WTC11 (cell line): ENCODE measurements at regions not wholly inside any gene's neighbourhood (a gene's known extent, or its start where the extent isn't known, plus 50 kb on each side); places are given as distances from the start of the nearest gene placed in this dataset.

ENCODE experiments used
- ATAC-seq: fragments of 200-7000 bp; cut with Tn5 transposase; 2 replicates; pipeline ENCODE4 v1.10.0; 2021; ENCODE audit warnings: mild to moderate bottlenecking, moderate library complexity
- CTCF ChIA-PET: fragments of 300-600 bp; sonication (Branson Sonifier 250); formaldehyde crosslinking; loops from one replicate; lab custom pipeline; 2021; ENCODE audit warnings: antibody characterized with exemption; lab: Charles Lee
- POLR2A ChIA-PET: fragments of 350-600 bp; sonication (Branson Sonifier 250); formaldehyde crosslinking; loops from one replicate; lab custom pipeline; 2021; ENCODE audit warnings: antibody characterized with exemption; lab: Charles Lee
- DNase-seq: peaks from one replicate; pipeline ENCODE4 v3.0.0; 2021; ENCODE audit warnings: low spot score
- H3K27ac Mint-ChIP-seq: 2 replicates; pipeline ENCODE4 v1.8.0; 2021; ENCODE audit warnings: mixed read lengths
- H3K27me3 Mint-ChIP-seq: 2 replicates; pipeline ENCODE4 v1.8.0; 2021; ENCODE audit warnings: low read depth, mild to moderate bottlenecking, moderate library complexity, mixed read lengths
- H3K36me3 Mint-ChIP-seq: 2 replicates; pipeline ENCODE4 v1.8.0; 2021; ENCODE audit warnings: mixed read lengths
- H3K4me1 Mint-ChIP-seq: 2 replicates; pipeline ENCODE4 v1.8.0; 2022; ENCODE audit warnings: mixed read lengths
- H3K4me3 Mint-ChIP-seq: 2 replicates; pipeline ENCODE4 v1.8.0; 2021; ENCODE audit warnings: mild to moderate bottlenecking, moderate library complexity, mixed read lengths
- H3K9me3 Mint-ChIP-seq: 2 replicates; pipeline ENCODE4 v1.8.0; 2021; ENCODE audit warnings: mixed read lengths
- ATF1 ChIP-seq: sonication (generic); formaldehyde crosslinking; IDR thresholded peaks from 2 replicates; pipeline ENCODE4 v1.8.1; 2023; ENCODE audit warnings: mild to moderate bottlenecking, moderate library complexity, missing genetic modification reagents
- EMX1 ChIP-seq: fragments of 250-450 bp; sonication (Bioruptor Pico); IDR thresholded peaks from 2 replicates; pipeline ENCODE4 v1.8.0; 2021; ENCODE audit warnings: mild to moderate bottlenecking
- ETV6 ChIP-seq: sonication (generic); formaldehyde crosslinking; IDR thresholded peaks from 2 replicates; pipeline ENCODE4 v1.8.1; 2022; ENCODE audit warnings: mild to moderate bottlenecking, missing genetic modification reagents
- GABPB1 ChIP-seq: sonication (generic); formaldehyde crosslinking; IDR thresholded peaks from 2 replicates; pipeline ENCODE4 v1.8.1; 2023; ENCODE audit warnings: mild to moderate bottlenecking, missing genetic modification reagents
- GTF2I ChIP-seq: fragments of 250-450 bp; sonication (Bioruptor Pico); conservative IDR thresholded peaks from 2 replicates; pipeline ENCODE4 v1.4.0; 2021; ENCODE audit warnings: mild to moderate bottlenecking
- NFATC4 ChIP-seq: fragments of 250-450 bp; sonication (Bioruptor Pico); IDR thresholded peaks from 2 replicates; pipeline ENCODE4 v1.9.0; 2021; ENCODE audit warnings: mild to moderate bottlenecking
- NFYB ChIP-seq: sonication (generic); formaldehyde crosslinking; conservative IDR thresholded peaks from 2 replicates; pipeline ENCODE4 v1.8.0; 2022; ENCODE audit warnings: low read depth, missing genetic modification reagents
- NR2C2 ChIP-seq: sonication (generic); formaldehyde crosslinking; IDR thresholded peaks from 2 replicates; pipeline ENCODE4 v1.8.0; 2022; ENCODE audit warnings: mild to moderate bottlenecking, missing genetic modification reagents
- OVOL2 ChIP-seq: fragments of 250-450 bp; sonication (Bioruptor Pico); IDR thresholded peaks from 2 replicates; pipeline ENCODE4 v1.9.0; 2021; ENCODE audit warnings: mild to moderate bottlenecking, borderline replicate concordance
- SMAD3 ChIP-seq: sonication (generic); formaldehyde crosslinking; IDR thresholded peaks from 2 replicates; pipeline ENCODE4 v1.8.0; 2022; ENCODE audit warnings: missing genetic modification reagents, mild to moderate bottlenecking, borderline replicate concordance
- TCF7 ChIP-seq: sonication (generic); formaldehyde crosslinking; IDR thresholded peaks from 2 replicates; pipeline ENCODE4 v1.8.0; 2022; ENCODE audit warnings: mild to moderate bottlenecking, low read depth, missing genetic modification reagents, moderate library complexity
- TEAD1 ChIP-seq: sonication (generic); formaldehyde crosslinking; IDR thresholded peaks from 2 replicates; pipeline ENCODE4 v1.8.0; 2022; ENCODE audit warnings: mild to moderate bottlenecking, missing genetic modification reagents
- TEAD4 ChIP-seq: sonication (generic); formaldehyde crosslinking; IDR thresholded peaks from 2 replicates; pipeline ENCODE4 v1.8.0; 2022; ENCODE audit warnings: mild to moderate bottlenecking, missing genetic modification reagents
- ZNF138 ChIP-seq: sonication (generic); formaldehyde crosslinking; conservative IDR thresholded peaks from 2 replicates; pipeline ENCODE4 v1.8.1; 2022; ENCODE audit warnings: mild to moderate bottlenecking, moderate library complexity, missing genetic modification reagents
- ZNF671 ChIP-seq: fragments of 250-450 bp; sonication (Bioruptor Pico); IDR thresholded peaks from 2 replicates; pipeline ENCODE4 v1.8.0; 2021; ENCODE audit warnings: mild to moderate bottlenecking
- TF ChIP-seq, protein P1 (sequence below): sonication (generic); formaldehyde crosslinking; IDR thresholded peaks from 2 replicates; pipeline ENCODE4 v1.8.0; 2022; ENCODE audit warnings: mild to moderate bottlenecking, missing genetic modification reagents
- TF ChIP-seq, protein P2 (sequence below): sonication (generic); formaldehyde crosslinking; IDR thresholded peaks from 2 replicates; pipeline ENCODE4 v1.8.0; 2022; ENCODE audit warnings: mild to moderate bottlenecking, missing genetic modification reagents
- TF ChIP-seq, protein P3 (sequence below): sonication (generic); formaldehyde crosslinking; IDR thresholded peaks from 2 replicates; pipeline ENCODE4 v1.8.0; 2022; ENCODE audit warnings: missing genetic modification reagents
- TF ChIP-seq, protein P4 (sequence below): fragments of 250-450 bp; sonication (Bioruptor Pico); IDR thresholded peaks from 2 replicates; pipeline ENCODE4 v1.9.0; 2021; ENCODE audit warnings: mild to moderate bottlenecking, borderline replicate concordance

DNA sequence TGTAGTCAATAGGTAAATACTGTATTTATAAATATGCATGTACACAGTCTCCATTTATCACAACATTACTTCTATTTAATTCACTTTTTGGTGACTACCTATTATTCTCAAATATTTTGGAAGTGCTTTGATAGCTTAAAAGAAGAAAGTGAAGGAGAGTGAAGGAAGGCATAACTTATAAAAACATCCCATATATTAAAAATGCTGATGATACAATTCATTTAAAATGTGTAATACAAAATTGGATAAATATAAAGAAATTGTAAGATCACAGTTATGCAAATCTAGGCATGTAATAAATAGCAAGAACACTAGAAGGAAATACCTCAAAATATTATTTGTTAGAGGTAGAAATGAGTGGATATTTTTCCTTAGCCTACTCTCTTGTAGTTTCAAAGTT is 111.6 kb upstream of the ADTRP start:
- CTCF ChIA-PET: no interaction called here
- no peaks in the 10 kb centered on the region for H3K36me3 Mint-ChIP-seq
- POLR2A ChIA-PET: no interaction called here
- H3K27ac Mint-ChIP-seq: no peak overlapping the region
- DNase-seq (no peak), ATAC-seq (no peak)
- H3K4me3 Mint-ChIP-seq: no peak overlapping the region
- TF ChIP-seq TEAD1 (CRISPR knock-in tag): no peak
- no peak for TF ChIP-seq OVOL2
- TF ChIP-seq, protein P1, sequence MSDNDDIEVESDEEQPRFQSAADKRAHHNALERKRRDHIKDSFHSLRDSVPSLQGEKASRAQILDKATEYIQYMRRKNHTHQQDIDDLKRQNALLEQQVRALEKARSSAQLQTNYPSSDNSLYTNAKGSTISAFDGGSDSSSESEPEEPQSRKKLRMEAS (CRISPR knock-in tag): no peak
- no peak for TF ChIP-seq NFATC4
- TF ChIP-seq, protein P2, sequence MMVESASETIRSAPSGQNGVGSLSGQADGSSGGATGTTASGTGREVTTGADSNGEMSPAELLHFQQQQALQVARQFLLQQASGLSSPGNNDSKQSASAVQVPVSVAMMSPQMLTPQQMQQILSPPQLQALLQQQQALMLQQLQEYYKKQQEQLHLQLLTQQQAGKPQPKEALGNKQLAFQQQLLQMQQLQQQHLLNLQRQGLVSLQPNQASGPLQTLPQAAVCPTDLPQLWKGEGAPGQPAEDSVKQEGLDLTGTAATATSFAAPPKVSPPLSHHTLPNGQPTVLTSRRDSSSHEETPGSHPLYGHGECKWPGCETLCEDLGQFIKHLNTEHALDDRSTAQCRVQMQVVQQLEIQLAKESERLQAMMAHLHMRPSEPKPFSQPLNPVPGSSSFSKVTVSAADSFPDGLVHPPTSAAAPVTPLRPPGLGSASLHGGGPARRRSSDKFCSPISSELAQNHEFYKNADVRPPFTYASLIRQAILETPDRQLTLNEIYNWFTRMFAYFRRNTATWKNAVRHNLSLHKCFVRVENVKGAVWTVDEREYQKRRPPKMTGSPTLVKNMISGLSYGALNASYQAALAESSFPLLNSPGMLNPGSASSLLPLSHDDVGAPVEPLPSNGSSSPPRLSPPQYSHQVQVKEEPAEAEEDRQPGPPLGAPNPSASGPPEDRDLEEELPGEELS (CRISPR knock-in tag): no peak
- TF ChIP-seq ZNF671 (CRISPR knock-in tag): no peak
- TF ChIP-seq EMX1 (CRISPR knock-in tag): no peak
- TF ChIP-seq GTF2I (CRISPR knock-in tag): no peak
- no peak for TF ChIP-seq GABPB1
- no peak for TF ChIP-seq ZNF138 (CRISPR knock-in tag)
- TF ChIP-seq, all 79 proteins: peak for 0
- H3K4me1 Mint-ChIP-seq: peaks cover 25% of the 10 kb centered on the region
- peaks cover 3% of the 10 kb centered on the region for H3K9me3 Mint-ChIP-seq
- H3K27me3 Mint-ChIP-seq: no peaks in the 10 kb centered on the region

DNA sequence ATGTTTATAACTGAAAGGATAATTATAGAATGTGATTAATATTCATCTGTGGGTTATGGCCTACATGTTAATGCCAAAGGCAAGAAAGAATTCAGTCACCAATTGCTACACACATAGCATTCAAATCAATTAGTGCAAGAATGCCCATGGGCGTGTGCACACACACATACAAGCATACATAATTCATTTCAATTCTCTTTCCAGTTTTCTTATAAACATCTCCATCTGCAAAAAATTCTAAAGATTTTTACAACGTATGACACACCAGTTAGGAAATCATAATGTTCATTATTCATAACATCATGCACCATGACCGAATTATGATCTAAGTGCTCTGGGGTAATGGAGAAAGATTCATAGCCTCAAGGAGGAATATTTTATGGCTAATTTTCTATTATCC is 111.0 kb upstream of the ADTRP start:
- H3K4me1 Mint-ChIP-seq: peaks cover 28% of the 10 kb centered on the region
- POLR2A ChIA-PET: no interaction called here
- no peaks in the 10 kb centered on the region for H3K27me3 Mint-ChIP-seq
- ATAC-seq (no peak), DNase-seq (no peak)
- TF ChIP-seq, protein P3, sequence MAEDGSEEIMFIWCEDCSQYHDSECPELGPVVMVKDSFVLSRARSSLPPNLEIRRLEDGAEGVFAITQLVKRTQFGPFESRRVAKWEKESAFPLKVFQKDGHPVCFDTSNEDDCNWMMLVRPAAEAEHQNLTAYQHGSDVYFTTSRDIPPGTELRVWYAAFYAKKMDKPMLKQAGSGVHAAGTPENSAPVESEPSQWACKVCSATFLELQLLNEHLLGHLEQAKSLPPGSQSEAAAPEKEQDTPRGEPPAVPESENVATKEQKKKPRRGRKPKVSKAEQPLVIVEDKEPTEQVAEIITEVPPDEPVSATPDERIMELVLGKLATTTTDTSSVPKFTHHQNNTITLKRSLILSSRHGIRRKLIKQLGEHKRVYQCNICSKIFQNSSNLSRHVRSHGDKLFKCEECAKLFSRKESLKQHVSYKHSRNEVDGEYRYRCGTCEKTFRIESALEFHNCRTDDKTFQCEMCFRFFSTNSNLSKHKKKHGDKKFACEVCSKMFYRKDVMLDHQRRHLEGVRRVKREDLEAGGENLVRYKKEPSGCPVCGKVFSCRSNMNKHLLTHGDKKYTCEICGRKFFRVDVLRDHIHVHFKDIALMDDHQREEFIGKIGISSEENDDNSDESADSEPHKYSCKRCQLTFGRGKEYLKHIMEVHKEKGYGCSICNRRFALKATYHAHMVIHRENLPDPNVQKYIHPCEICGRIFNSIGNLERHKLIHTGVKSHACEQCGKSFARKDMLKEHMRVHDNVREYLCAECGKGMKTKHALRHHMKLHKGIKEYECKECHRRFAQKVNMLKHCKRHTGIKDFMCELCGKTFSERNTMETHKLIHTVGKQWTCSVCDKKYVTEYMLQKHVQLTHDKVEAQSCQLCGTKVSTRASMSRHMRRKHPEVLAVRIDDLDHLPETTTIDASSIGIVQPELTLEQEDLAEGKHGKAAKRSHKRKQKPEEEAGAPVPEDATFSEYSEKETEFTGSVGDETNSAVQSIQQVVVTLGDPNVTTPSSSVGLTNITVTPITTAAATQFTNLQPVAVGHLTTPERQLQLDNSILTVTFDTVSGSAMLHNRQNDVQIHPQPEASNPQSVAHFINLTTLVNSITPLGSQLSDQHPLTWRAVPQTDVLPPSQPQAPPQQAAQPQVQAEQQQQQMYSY (CRISPR knock-in tag): no peak
- TF ChIP-seq TCF7 (CRISPR knock-in tag): no peak
- TF ChIP-seq NFYB (CRISPR knock-in tag): no peak
- TF ChIP-seq, protein P4, sequence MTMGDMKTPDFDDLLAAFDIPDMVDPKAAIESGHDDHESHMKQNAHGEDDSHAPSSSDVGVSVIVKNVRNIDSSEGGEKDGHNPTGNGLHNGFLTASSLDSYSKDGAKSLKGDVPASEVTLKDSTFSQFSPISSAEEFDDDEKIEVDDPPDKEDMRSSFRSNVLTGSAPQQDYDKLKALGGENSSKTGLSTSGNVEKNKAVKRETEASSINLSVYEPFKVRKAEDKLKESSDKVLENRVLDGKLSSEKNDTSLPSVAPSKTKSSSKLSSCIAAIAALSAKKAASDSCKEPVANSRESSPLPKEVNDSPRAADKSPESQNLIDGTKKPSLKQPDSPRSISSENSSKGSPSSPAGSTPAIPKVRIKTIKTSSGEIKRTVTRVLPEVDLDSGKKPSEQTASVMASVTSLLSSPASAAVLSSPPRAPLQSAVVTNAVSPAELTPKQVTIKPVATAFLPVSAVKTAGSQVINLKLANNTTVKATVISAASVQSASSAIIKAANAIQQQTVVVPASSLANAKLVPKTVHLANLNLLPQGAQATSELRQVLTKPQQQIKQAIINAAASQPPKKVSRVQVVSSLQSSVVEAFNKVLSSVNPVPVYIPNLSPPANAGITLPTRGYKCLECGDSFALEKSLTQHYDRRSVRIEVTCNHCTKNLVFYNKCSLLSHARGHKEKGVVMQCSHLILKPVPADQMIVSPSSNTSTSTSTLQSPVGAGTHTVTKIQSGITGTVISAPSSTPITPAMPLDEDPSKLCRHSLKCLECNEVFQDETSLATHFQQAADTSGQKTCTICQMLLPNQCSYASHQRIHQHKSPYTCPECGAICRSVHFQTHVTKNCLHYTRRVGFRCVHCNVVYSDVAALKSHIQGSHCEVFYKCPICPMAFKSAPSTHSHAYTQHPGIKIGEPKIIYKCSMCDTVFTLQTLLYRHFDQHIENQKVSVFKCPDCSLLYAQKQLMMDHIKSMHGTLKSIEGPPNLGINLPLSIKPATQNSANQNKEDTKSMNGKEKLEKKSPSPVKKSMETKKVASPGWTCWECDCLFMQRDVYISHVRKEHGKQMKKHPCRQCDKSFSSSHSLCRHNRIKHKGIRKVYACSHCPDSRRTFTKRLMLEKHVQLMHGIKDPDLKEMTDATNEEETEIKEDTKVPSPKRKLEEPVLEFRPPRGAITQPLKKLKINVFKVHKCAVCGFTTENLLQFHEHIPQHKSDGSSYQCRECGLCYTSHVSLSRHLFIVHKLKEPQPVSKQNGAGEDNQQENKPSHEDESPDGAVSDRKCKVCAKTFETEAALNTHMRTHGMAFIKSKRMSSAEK (CRISPR knock-in tag): no peak
- TF ChIP-seq ATF1 (CRISPR knock-in tag): no peak
- TF ChIP-seq NR2C2 (CRISPR knock-in tag): no peak
- TF ChIP-seq SMAD3 (CRISPR knock-in tag): no peak
- TF ChIP-seq TEAD4: no peak
- TF ChIP-seq ETV6 (CRISPR knock-in tag): no peak
- H3K4me3 Mint-ChIP-seq: no peak overlapping the region
- no peak overlapping the region for H3K27ac Mint-ChIP-seq
- peaks cover 9% of the 10 kb centered on the region for H3K9me3 Mint-ChIP-seq
- CTCF ChIA-PET: no interaction called here
- H3K36me3 Mint-ChIP-seq: no peaks in the 10 kb centered on the region
